Ishikawa (cell line): ENCODE measurements at regions not wholly inside any gene's neighbourhood (a gene's known extent, or its start where the extent isn't known, plus 50 kb on each side); places are given as distances from the start of the nearest gene placed in this dataset.

Experiments
- CEBPB ChIP-seq: IDR thresholded peaks from 2 replicates; pipeline ENCODE4 v1.6.1; 2012
- CREB1 ChIP-seq: IDR thresholded peaks from 2 replicates; pipeline ENCODE4 v1.6.1; 2012; ENCODE audit warnings: low read depth
- EGR1 ChIP-seq: IDR thresholded peaks from 2 replicates; pipeline ENCODE4 v1.6.1; 2012
- EP300 ChIP-seq: IDR thresholded peaks from 2 replicates; pipeline ENCODE4 v1.6.1; 2012; ENCODE audit warnings: borderline replicate concordance
- FOXM1 ChIP-seq: IDR thresholded peaks from 2 replicates; pipeline ENCODE4 v1.6.1; 2012; ENCODE audit warnings: low read depth, borderline replicate concordance
- MAX ChIP-seq: IDR thresholded peaks from 2 replicates; pipeline ENCODE4 v1.6.1; 2012
- NFIC ChIP-seq: IDR thresholded peaks from 2 replicates; pipeline ENCODE4 v1.6.1; 2012
- RAD21 ChIP-seq: IDR thresholded peaks from 2 replicates; pipeline ENCODE4 v1.6.1; 2012; ENCODE audit warnings: low read depth
- REST ChIP-seq: IDR thresholded peaks from 2 replicates; pipeline ENCODE4 v1.6.1; 2012; ENCODE audit warnings: low read depth, mild to moderate bottlenecking
- TAF1 ChIP-seq: IDR thresholded peaks from 2 replicates; pipeline ENCODE4 v1.6.1; 2012; ENCODE audit warnings: low read depth, mild to moderate bottlenecking
- TCF12 ChIP-seq: IDR thresholded peaks from 2 replicates; pipeline ENCODE4 v1.6.1; 2012; ENCODE audit warnings: low read depth
- TEAD4 ChIP-seq: IDR thresholded peaks from 2 replicates; pipeline ENCODE4 v1.6.1; 2012
- USF1 ChIP-seq: IDR thresholded peaks from 2 replicates; pipeline ENCODE4 v1.6.1; 2012
- YY1 ChIP-seq: IDR thresholded peaks from 2 replicates; pipeline ENCODE4 v1.6.1; 2012; ENCODE audit warnings: low read depth
- ZBTB7A ChIP-seq: IDR thresholded peaks from 2 replicates; pipeline ENCODE4 v1.6.1; 2012; ENCODE audit warnings: low read depth

- no peak for TF ChIP-seq EP300
- TF ChIP-seq TAF1, result no peak
- TF ChIP-seq CEBPB, result no peak
- TF ChIP-seq ZBTB7A, result no peak
- TF ChIP-seq NFIC, result no peak
- no peak for TF ChIP-seq USF1
- TF ChIP-seq REST, result no peak
- no peak for TF ChIP-seq YY1
- no peak for TF ChIP-seq CREB1
- no peak for TF ChIP-seq EGR1
- no peak for TF ChIP-seq FOXM1
These were observed 251.5 kb upstream of the PLPP4 start for GRCh38 chr10:120205368-120206018.

GRCh38 chr10:120208488-120208887 is 248.5 kb upstream of the PLPP4 start:
- TF ChIP-seq MAX (no peak), TEAD4 (no peak), RAD21 (no peak), EP300 (no peak)

GRCh38 chr10:120209124-120209762 is 247.8 kb upstream of the PLPP4 start:
- no peak for TF ChIP-seq FOXM1
- no peak for TF ChIP-seq TAF1
- TF ChIP-seq RAD21, result no peak
- no peak for TF ChIP-seq NFIC
- no peak for TF ChIP-seq TEAD4
- no peak for TF ChIP-seq ZBTB7A
- TF ChIP-seq CEBPB, result no peak
- TF ChIP-seq EGR1, result no peak
- no peak for TF ChIP-seq REST
- TF ChIP-seq TCF12, result no peak
- no peak for TF ChIP-seq CREB1

- TF ChIP-seq ZBTB7A (no peak), MAX (no peak), EGR1 (no peak), USF1 (no peak), EP300 (no peak), CEBPB (no peak), TCF12 (no peak), RAD21 (no peak), NFIC (no peak), REST (no peak), TEAD4 (no peak)
These were observed 244.8 kb upstream of the PLPP4 start for GRCh38 chr10:120212275-120212674.

GRCh38 chr10:120217736-120218135 is 239.3 kb upstream of the PLPP4 start:
- TF ChIP-seq ZBTB7A (no peak), REST (no peak), RAD21 (no peak), TEAD4 (no peak), CREB1 (no peak)
